ENCODE measurements at regions not wholly inside any gene's neighbourhood (a gene's known extent, or its start where the extent isn't known, plus 50 kb on each side); places are given as distances from the start of the nearest gene placed in this dataset.

DNA sequence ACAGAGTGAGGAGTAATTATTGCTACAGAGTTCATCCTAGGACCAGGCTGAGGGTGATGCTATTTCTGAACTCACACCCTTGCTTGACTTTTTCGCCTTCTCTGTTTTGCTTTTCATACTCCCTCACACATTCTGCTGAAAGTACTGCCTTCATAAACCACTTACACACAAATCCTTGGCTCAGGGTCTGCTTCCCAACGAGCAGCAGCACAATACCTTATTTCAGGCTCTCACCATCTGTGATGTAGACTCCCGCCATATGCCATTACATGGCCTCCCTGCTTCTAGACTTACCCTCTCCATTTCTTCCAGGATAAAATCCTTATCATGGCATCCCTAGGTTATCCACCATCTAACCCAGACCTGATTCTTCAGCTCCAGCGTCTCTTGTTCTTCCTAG lies 321.3 kb upstream of the SPTLC3 start:
- Histone ChIP-seq H3K4me3 (no peak overlapping the region), H3K36me3 (no peaks in the 10 kb centered on the region), H3K4me1 (no peaks in the 10 kb centered on the region), H3K27me3 (no peaks in the 10 kb centered on the region), H3K9me3 (no peaks in the 10 kb centered on the region), H3K27ac (no peak overlapping the region)
- no peak for ATAC-seq
- TF ChIP-seq, protein P1, sequence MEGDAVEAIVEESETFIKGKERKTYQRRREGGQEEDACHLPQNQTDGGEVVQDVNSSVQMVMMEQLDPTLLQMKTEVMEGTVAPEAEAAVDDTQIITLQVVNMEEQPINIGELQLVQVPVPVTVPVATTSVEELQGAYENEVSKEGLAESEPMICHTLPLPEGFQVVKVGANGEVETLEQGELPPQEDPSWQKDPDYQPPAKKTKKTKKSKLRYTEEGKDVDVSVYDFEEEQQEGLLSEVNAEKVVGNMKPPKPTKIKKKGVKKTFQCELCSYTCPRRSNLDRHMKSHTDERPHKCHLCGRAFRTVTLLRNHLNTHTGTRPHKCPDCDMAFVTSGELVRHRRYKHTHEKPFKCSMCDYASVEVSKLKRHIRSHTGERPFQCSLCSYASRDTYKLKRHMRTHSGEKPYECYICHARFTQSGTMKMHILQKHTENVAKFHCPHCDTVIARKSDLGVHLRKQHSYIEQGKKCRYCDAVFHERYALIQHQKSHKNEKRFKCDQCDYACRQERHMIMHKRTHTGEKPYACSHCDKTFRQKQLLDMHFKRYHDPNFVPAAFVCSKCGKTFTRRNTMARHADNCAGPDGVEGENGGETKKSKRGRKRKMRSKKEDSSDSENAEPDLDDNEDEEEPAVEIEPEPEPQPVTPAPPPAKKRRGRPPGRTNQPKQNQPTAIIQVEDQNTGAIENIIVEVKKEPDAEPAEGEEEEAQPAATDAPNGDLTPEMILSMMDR (IDR thresholded peaks at IDR 0.05) = no peak
- intact Hi-C loops (cut with DNase I) = no loop called here
- DNase-seq = no peak
- 63 to 72% methylated on average over 4 of the region's 4 CpGs for WGBS, 2 donors
- FAIRE-seq = no peak

DNA sequence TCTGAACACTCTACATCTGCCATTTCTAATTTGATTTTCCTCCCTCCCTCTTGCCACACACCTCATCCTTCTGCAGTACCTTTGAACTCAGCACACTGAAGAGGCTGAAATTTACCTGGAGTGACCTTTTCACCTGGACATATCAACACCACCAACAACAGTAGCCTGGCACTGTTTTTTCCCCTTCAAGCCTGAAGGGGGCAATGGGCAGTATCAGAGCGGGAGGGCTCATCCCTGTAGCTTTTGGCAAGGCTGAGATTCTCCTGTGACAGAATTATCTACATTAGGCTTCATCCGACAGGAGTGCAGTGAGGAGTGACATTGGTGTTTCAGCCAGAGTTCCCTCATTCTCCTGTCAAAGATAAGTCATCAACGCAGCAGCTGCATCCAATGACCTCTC lies 312.8 kb upstream of the SPTLC3 start:
- ATAC-seq = no peak

DNA sequence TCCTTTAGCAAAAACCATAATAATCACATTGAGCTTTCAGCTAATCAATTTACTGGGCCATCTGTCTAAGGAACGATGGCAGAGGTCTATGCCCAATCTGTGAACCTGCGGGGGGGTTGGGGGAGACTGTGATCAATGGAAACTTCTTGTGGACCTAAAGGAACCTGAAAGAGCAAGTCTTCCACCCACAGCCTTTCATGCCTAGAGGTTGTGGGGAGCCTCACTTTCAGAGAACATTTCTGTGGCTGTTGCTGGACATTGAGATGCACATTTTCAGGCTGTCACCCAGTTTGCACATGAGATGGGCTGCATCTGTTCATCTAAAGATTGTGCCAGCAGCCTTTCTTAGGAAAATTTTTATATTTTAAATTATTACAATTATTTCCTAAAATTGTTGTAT lies 310.0 kb upstream of the SPTLC3 start:
- DNase-seq (no peak), ATAC-seq (no peak), FAIRE-seq (no peak)
- H3K4me3 ChIP-seq = no peak overlapping the region
- H3K9me3 ChIP-seq = no peaks in the 10 kb centered on the region
- no peak overlapping the region for H3K27ac ChIP-seq
- no peaks in the 10 kb centered on the region for H3K36me3 ChIP-seq
- 38 to 47% methylated on average over 2 of the region's 2 CpGs for WGBS, 2 donors
- TF ChIP-seq, protein P1 (IDR thresholded peaks at IDR 0.05) = no peak
- intact Hi-C loops (cut with DNase I) = no loop called here
- no peaks in the 10 kb centered on the region for H3K27me3 ChIP-seq
- no peaks in the 10 kb centered on the region for H3K4me1 ChIP-seq

More for the DNA sequence above, 312.8 kb upstream of the SPTLC3 start:
- DNase-seq (no peak), FAIRE-seq (no peak)
- no peaks in the 10 kb centered on the region for H3K4me1 ChIP-seq
- TF ChIP-seq, protein P1 (IDR thresholded peaks at IDR 0.05) = no peak
- H3K27me3 ChIP-seq = no peaks in the 10 kb centered on the region
- H3K9me3 ChIP-seq = no peaks in the 10 kb centered on the region
- intact Hi-C loops (cut with DNase I) = no loop called here
- no peak overlapping the region for H3K27ac ChIP-seq
- H3K4me3 ChIP-seq = no peak overlapping the region
- WGBS, 2 donors = 73 to 83% methylated on average over 3 of the region's 3 CpGs
- H3K36me3 ChIP-seq = no peaks in the 10 kb centered on the region

DNA sequence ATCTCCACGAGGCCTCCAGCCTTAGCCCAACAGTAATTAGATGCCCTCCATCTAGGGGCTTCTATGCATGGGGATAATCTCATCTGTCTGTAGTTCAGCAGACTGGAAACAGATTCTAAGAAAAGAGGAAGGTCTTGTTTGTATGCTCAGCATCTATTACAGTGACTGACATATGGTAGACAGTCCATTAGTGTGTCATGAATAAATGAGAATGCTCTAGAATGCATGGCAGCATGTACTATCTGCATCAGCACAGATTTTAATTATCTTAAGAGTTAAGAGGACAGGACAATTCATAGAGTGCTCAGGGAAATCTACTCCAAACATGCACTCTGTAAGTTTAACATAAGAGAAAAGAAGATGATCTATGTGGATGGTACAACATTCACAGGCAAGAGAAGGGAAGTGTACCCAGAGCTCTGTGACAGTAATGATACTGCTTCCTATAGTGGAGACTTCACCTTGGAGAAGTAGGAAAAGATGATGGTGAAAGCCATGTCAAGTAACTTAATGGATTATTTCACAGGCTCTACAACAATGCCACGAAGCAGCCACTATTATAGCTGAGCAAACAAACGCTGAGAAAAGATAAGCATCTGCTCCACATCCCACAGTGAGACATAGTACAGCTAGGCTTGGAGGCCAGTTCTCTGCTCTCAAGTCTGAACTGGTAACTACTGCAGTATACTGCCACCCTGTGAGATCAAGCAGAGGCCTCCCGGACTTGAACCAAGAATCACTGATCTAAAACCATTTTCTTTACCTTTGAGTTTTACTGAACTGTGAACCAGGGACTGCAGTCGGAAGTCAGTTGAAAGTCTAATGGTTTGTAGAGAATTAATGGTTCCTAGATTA lies 309.2 kb upstream of the SPTLC3 start:
- no peaks in the 10 kb centered on the region for H3K27me3 ChIP-seq
- H3K4me1 ChIP-seq = no peaks in the 10 kb centered on the region
- H3K36me3 ChIP-seq = no peaks in the 10 kb centered on the region
- no peaks in the 10 kb centered on the region for H3K9me3 ChIP-seq
- TF ChIP-seq, protein P1 (IDR thresholded peaks at IDR 0.05) = no peak
- no peak overlapping the region for H3K4me3 ChIP-seq
- WGBS, 2 donors = 38 to 40% methylated on average over 5 of the region's 5 CpGs
- DNase-seq (peak in 2 of 6 donors; percentile 21 to 40), ATAC-seq (peak; percentile 80 to 90 (median 80)), FAIRE-seq (no peak)
- H3K27ac ChIP-seq = no peak overlapping the region
- intact Hi-C loops (cut with DNase I) = no loop called here

DNA sequence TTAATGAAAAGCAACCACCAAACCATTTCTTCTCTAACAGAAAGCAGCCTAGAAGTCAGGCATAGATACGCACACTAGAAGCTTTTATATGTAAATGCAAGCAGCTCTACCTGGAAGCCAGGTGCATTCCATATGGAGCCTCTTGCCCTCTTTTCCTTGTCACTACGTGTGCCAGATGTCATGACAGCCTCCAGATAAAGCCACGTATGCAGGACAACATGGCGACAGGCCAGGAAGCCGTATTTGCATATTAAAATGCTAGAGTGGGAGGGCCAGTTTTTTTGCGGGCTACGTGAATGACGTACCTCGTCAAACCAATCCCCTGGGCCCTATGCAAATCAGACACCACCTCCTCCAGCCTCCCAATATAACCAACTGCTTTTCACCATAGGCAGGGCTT lies 308.1 kb upstream of the SPTLC3 start:
- peak; percentile 28 to 80 (median 66) for DNase-seq
- Histone ChIP-seq H3K36me3 (no peaks in the 10 kb centered on the region), H3K27me3 (no peaks in the 10 kb centered on the region), H3K4me3 (no peak overlapping the region), H3K4me1 (no peaks in the 10 kb centered on the region), H3K9me3 (no peaks in the 10 kb centered on the region), H3K27ac (no peak overlapping the region)
- intact Hi-C loops (cut with DNase I) = no loop called here
- no peak for FAIRE-seq
- 61 to 69% methylated on average over 9 of the region's 9 CpGs for WGBS, 2 donors
- TF ChIP-seq, protein P1 (IDR thresholded peaks at IDR 0.05) = no peak
- peak; percentile 51 to 79 (median 71) for ATAC-seq
